ENCODE measurements at regions not wholly inside any gene's neighbourhood (a gene's known extent, or its start where the extent isn't known, plus 50 kb on each side); places are given as distances from the start of the nearest gene placed in this dataset.

- TF ChIP-seq ZNF462 (CRISPR knock-in tag; IDR thresholded peaks at IDR 0.05) (no peak), EZH2 (IDR thresholded peaks at IDR 0.05; ENCODE audit: low read depth, unreplicated experiment) (no peak), ZNF114 (CRISPR knock-in tag; IDR thresholded peaks at IDR 0.05) (no peak), EZH2phosphoT487 (IDR thresholded peaks at IDR 0.05; ENCODE audit: unreplicated experiment) (no peak), POLR2AphosphoS5 (IDR thresholded peaks at IDR 0.05; ENCODE audit: low read depth) (no peak)
These were observed 61.7 kb upstream of the ACTR3 start (continued) for GRCh38 chr2:113828049-113828742.

- no peak overlapping the region for H3K27ac Mint-ChIP-seq
- TF ChIP-seq NANOG (IDR thresholded peaks at IDR 0.05; ENCODE audit: borderline replicate concordance) (no peak), ZNF462 (CRISPR knock-in tag; IDR thresholded peaks at IDR 0.05) (no peak)
These were observed 62.5 kb upstream of the ACTR3 start for GRCh38 chr2:113827426-113827825.

More at GRCh38 chr2:113827426-113827825, 62.5 kb upstream of the ACTR3 start:
- H4K20me1 ChIP-seq (replicated peaks; ENCODE audit: insufficient read depth), result no peaks in the 10 kb centered on the region
- no peaks in the 10 kb centered on the region for H3F3A ChIP-seq (replicated peaks; ENCODE audit: low read depth)
- no peaks in the 10 kb centered on the region for H3K27me3 ChIP-seq (ENCODE audit: insufficient read depth)
- no peaks in the 10 kb centered on the region for H3K36me3 ChIP-seq (ENCODE audit: insufficient read depth)
- H2AFZ ChIP-seq, result no peak overlapping the region
- no peaks in the 10 kb centered on the region for H3K4me1 ChIP-seq (ENCODE audit: insufficient read depth)
- 0 out of 2 replicates have a peak, but pooled peaks cover 5% of the 10 kb centered on the region for H3K9me2 ChIP-seq (ENCODE audit: insufficient read depth)
- no peaks in the 10 kb centered on the region; the same call in 2 of the 3 replicates for H3K36me3 Mint-ChIP-seq (ENCODE audit: low read depth)
- no peaks in the 10 kb centered on the region for H3K79me2 ChIP-seq (replicated peaks; ENCODE audit: insufficient read depth)
- no peak overlapping the region for H3K4me3 Mint-ChIP-seq
- no peak overlapping the region for H3K4me2 ChIP-seq
- H3K27me3 Mint-ChIP-seq (ENCODE audit: insufficient read depth, low read depth, poor library complexity), result peaks cover 5% of the 10 kb centered on the region
- DNase-seq (ENCODE audit: low spot score) (no peak), ATAC-seq (no peak)
- H3K4me1 Mint-ChIP-seq, result peaks cover 9% of the 10 kb centered on the region
- H3K4me3 ChIP-seq, result no peak overlapping the region
- no peaks in the 10 kb centered on the region for H3K9me3 Mint-ChIP-seq
- H3K27ac ChIP-seq (ENCODE audit: low read depth), result no peak overlapping the region
